Right cardiac atrium (tissue), 5 donors: ENCODE measurements at regions not wholly inside any gene's neighbourhood (a gene's known extent, or its start where the extent isn't known, plus 50 kb on each side); places are given as distances from the start of the nearest gene placed in this dataset.

Experiments used
- ATAC-seq, 2 donors: fragments of 200-7000 bp; cut with Tn5 transposase; one replicate each; pipeline versions ENCODE4 v1.8.0 to v1.9.1; 2020; ENCODE audit warnings: moderate library complexity in 2 of 2, mild to moderate bottlenecking in 1 of 2
- DNase-seq, 3 donors: peaks; one replicate each; pipeline ENCODE4 v3.0.0-alpha.2; 2020
- H3K27ac ChIP-seq: one replicate; pipeline ENCODE4 v1.5.1; 2013; ENCODE audit warnings: mild to moderate bottlenecking, low read length, control low read depth, moderate library complexity
- H3K27me3 ChIP-seq: one replicate; pipeline ENCODE4 v1.6.1; 2013; ENCODE audit not compliant: control insufficient read depth, insufficient read depth
- H3K4me1 ChIP-seq: one replicate; pipeline ENCODE4 v1.6.1; 2013; ENCODE audit warnings: low read length; ENCODE audit not compliant: control insufficient read depth, insufficient read depth
- H3K4me3 ChIP-seq: one replicate; pipeline ENCODE4 v1.5.1; 2013; ENCODE audit warnings: low read length, control low read depth
- H3K9me3 ChIP-seq: one replicate; pipeline ENCODE4 v1.6.1; 2013; ENCODE audit warnings: low read length; ENCODE audit not compliant: control insufficient read depth
- WGBS: extraction: QIAGEN DNeasy Blood & Tissue Kit; methylation state at CpG from one replicate; pipeline ENCODE4 v1.1.7; 2013; 5-methylcytosine and 5-hydroxymethylcytosine counted together
- intact Hi-C, 4 donors: fragments of 100-400 bp; cut with DNase I; formaldehyde crosslinking; loops; one replicate each; pipeline versions ENCODE4 v1.11.0 to v1.14.0; 2022 to 2023
- donor health status: healthy with polysubstance abuse.
- donor health status: DM: no; HTN: yes; CAD: no.
- donor health status: DM: no; HTN: no; CAD: no.
- donor health status: DM: no; HTN: yes; CAD: no; lungs with severe emphysema.
- donor health status: DM: yes; HTN: yes; CAD: no.

- no peak for ATAC-seq
- H3K27me3 ChIP-seq: no peaks in the 10 kb centered on the region
- intact Hi-C loops: no loop called here
- no peaks in the 10 kb centered on the region for H3K9me3 ChIP-seq
- H3K4me3 ChIP-seq: no peak overlapping the region
- DNase-seq: no peak
- H3K4me1 ChIP-seq: no peaks in the 10 kb centered on the region
- H3K27ac ChIP-seq: no peak overlapping the region
These were observed 204.2 kb upstream of the COL8A1 start for GRCh38 chr3:99434190-99434589.

- ATAC-seq (no peak), DNase-seq (no peak)
- Histone ChIP-seq H3K4me3 (no peak overlapping the region), H3K4me1 (no peaks in the 10 kb centered on the region), H3K27me3 (no peaks in the 10 kb centered on the region), H3K9me3 (no peaks in the 10 kb centered on the region), H3K27ac (no peak overlapping the region)
- intact Hi-C loops: no loop called here
- 60% methylated on average over 3 of the region's 3 CpGs for WGBS
These were observed 207.9 kb upstream of the COL8A1 start for GRCh38 chr3:99430348-99431134.

GRCh38 chr3:99429502-99429901 lies 208.9 kb upstream of the COL8A1 start:
- Histone ChIP-seq H3K27me3 (no peaks in the 10 kb centered on the region), H3K4me1 (no peaks in the 10 kb centered on the region), H3K9me3 (no peaks in the 10 kb centered on the region), H3K4me3 (no peak overlapping the region), H3K27ac (no peak overlapping the region)
- DNase-seq (no peak), ATAC-seq (no peak)
- 57% methylated on average over 2 of the region's 2 CpGs for WGBS
- intact Hi-C loops: no loop called here

GRCh38 chr3:99425930-99426329 lies 212.5 kb upstream of the COL8A1 start:
- WGBS: 60% methylated on average over 2 of the region's 2 CpGs
- intact Hi-C loops: no loop called here
- no peak overlapping the region for H3K27ac ChIP-seq
- ATAC-seq (no peak), DNase-seq (no peak)
- no peaks in the 10 kb centered on the region for H3K4me1 ChIP-seq
- H3K27me3 ChIP-seq: no peaks in the 10 kb centered on the region
- H3K9me3 ChIP-seq: no peaks in the 10 kb centered on the region
- no peak overlapping the region for H3K4me3 ChIP-seq

- H3K9me3 ChIP-seq: no peaks in the 10 kb centered on the region
- no peaks in the 10 kb centered on the region for H3K4me1 ChIP-seq
- ATAC-seq (no peak), DNase-seq (no peak)
- no peaks in the 10 kb centered on the region for H3K27me3 ChIP-seq
- intact Hi-C loops: no loop called here
- H3K27ac ChIP-seq: no peak overlapping the region
- no peak overlapping the region for H3K4me3 ChIP-seq
- WGBS: 58% methylated on average over 1 of the region's 1 CpG
These were observed 219.3 kb upstream of the COL8A1 start for GRCh38 chr3:99419116-99419515.

GRCh38 chr3:99418709-99419108 lies 219.7 kb upstream of the COL8A1 start:
- ATAC-seq: no peak
- 67% methylated on average over 3 of the region's 3 CpGs for WGBS
- Histone ChIP-seq H3K27me3 (no peaks in the 10 kb centered on the region), H3K27ac (no peak overlapping the region), H3K9me3 (no peaks in the 10 kb centered on the region), H3K4me1 (no peaks in the 10 kb centered on the region), H3K4me3 (no peak overlapping the region)
- intact Hi-C loops: no loop called here
- no peak for DNase-seq

- Histone ChIP-seq H3K4me3 (no peak overlapping the region), H3K4me1 (no peaks in the 10 kb centered on the region), H3K27me3 (no peaks in the 10 kb centered on the region), H3K27ac (no peak overlapping the region), H3K9me3 (no peaks in the 10 kb centered on the region)
- intact Hi-C loops: no loop called here
- DNase-seq: no peak
- 50% methylated on average over 2 of the region's 2 CpGs for WGBS
- ATAC-seq: no peak
These were observed 220.2 kb upstream of the COL8A1 start for GRCh38 chr3:99418209-99418635.

GRCh38 chr3:99413504-99413903 lies 224.9 kb upstream of the COL8A1 start:
- Histone ChIP-seq H3K4me3 (no peak overlapping the region), H3K27ac (no peak overlapping the region), H3K27me3 (no peaks in the 10 kb centered on the region), H3K9me3 (no peaks in the 10 kb centered on the region), H3K4me1 (no peaks in the 10 kb centered on the region)
- intact Hi-C loops: no loop called here
- DNase-seq: no peak
- ATAC-seq: no peak
- WGBS: 40% methylated on average over 1 of the region's 1 CpG

- 42% methylated on average over 7 of the region's 7 CpGs for WGBS
These were observed 227.5 kb upstream of the COL8A1 start for GRCh38 chr3:99410789-99411311.

GRCh38 chr3:99409961-99410360 lies 228.4 kb upstream of the COL8A1 start:
- intact Hi-C loops: no loop called here
- Histone ChIP-seq H3K27me3 (no peaks in the 10 kb centered on the region), H3K4me1 (no peaks in the 10 kb centered on the region), H3K27ac (no peak overlapping the region), H3K9me3 (no peaks in the 10 kb centered on the region), H3K4me3 (no peak overlapping the region)
- no peak for DNase-seq
- ATAC-seq: no peak
- 95% methylated on average over 1 of the region's 1 CpG for WGBS

More at GRCh38 chr3:99410789-99411311, 227.5 kb upstream of the COL8A1 start:
- Histone ChIP-seq H3K4me1 (no peaks in the 10 kb centered on the region), H3K4me3 (no peak overlapping the region), H3K27ac (no peak overlapping the region), H3K9me3 (no peaks in the 10 kb centered on the region), H3K27me3 (no peaks in the 10 kb centered on the region)
- no peak for ATAC-seq
- intact Hi-C loops: no loop called here
- DNase-seq: no peak

- Histone ChIP-seq H3K4me3 (no peak overlapping the region), H3K9me3 (no peaks in the 10 kb centered on the region), H3K27ac (no peak overlapping the region), H3K4me1 (no peaks in the 10 kb centered on the region), H3K27me3 (no peaks in the 10 kb centered on the region)
- no peak for DNase-seq
- intact Hi-C loops: no loop called here
- ATAC-seq: no peak
- 73% methylated on average over 4 of the region's 4 CpGs for WGBS
These were observed 231.1 kb upstream of the COL8A1 start for GRCh38 chr3:99407257-99407656.

- no peaks in the 10 kb centered on the region for H3K27me3 ChIP-seq
- H3K9me3 ChIP-seq: no peaks in the 10 kb centered on the region
- intact Hi-C loops: no loop called here
- WGBS: 89% methylated on average over 1 of the region's 1 CpG
- no peak for DNase-seq
- H3K4me1 ChIP-seq: no peaks in the 10 kb centered on the region
- no peak for ATAC-seq
- H3K4me3 ChIP-seq: no peak overlapping the region
- H3K27ac ChIP-seq: no peak overlapping the region
These were observed 235.6 kb upstream of the COL8A1 start for GRCh38 chr3:99402755-99403154.
